ENCODE measurements at regions not wholly inside any gene's neighbourhood (a gene's known extent, or its start where the extent isn't known, plus 50 kb on each side); places are given as distances from the start of the nearest gene placed in this dataset.

DNA sequence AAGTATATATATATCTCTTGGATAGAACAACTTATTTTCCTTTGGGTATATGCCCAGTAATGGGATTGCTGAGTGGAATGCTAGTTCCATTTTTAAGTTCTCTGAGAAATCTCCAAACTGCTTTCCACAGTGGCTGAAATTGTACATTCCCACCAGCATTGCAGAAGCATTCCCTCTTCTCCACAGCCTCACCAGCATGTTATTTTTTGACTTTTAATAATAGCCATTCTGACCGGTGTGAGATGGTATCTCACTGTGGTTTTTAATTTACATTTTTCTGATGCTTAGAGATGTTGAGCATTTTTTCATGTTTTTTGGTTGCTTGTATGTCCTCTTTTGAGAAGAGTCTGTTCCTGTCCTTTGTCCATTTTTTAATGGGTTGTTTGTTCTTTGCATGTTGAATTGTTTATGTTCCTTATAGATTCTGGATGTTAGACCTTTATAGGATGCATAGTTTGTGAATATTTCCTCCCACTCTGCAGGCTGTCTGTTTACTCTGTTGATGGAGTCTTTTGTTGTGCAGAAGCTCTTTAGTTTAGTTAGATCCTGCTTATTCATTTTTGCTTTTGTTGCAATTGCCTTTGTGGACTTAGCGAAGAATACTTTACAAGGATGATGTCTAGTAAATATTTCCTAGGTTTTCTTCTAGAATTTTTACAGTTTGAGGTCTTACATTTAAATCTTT, 82.7 kb upstream of the NR2F2 start:
- no peak overlapping the region for H3K27ac ChIP-seq
- H3K36me3 ChIP-seq: peaks cover 0 to 7% (median 0%) of the 10 kb centered on the region in 4 donors
- TF ChIP-seq, protein P1, sequence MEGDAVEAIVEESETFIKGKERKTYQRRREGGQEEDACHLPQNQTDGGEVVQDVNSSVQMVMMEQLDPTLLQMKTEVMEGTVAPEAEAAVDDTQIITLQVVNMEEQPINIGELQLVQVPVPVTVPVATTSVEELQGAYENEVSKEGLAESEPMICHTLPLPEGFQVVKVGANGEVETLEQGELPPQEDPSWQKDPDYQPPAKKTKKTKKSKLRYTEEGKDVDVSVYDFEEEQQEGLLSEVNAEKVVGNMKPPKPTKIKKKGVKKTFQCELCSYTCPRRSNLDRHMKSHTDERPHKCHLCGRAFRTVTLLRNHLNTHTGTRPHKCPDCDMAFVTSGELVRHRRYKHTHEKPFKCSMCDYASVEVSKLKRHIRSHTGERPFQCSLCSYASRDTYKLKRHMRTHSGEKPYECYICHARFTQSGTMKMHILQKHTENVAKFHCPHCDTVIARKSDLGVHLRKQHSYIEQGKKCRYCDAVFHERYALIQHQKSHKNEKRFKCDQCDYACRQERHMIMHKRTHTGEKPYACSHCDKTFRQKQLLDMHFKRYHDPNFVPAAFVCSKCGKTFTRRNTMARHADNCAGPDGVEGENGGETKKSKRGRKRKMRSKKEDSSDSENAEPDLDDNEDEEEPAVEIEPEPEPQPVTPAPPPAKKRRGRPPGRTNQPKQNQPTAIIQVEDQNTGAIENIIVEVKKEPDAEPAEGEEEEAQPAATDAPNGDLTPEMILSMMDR (IDR thresholded peaks at IDR 0.05): no peak
- TF ChIP-seq EP300 (IDR thresholded peaks at IDR 0.05) (no peak), POLR2AphosphoS5 (IDR thresholded peaks at IDR 0.05) (no peak), POLR2A (IDR thresholded peaks at IDR 0.05) (no peak)
- WGBS, 2 donors: 84 to 88% methylated on average over 2 of the region's 2 CpGs
- H3K4me1 ChIP-seq: no peaks in the 10 kb centered on the region
- no peak for DNase-seq
- intact Hi-C loops (cut with DNase I): no loop called here
- H3K4me3 ChIP-seq: no peak overlapping the region
- no peaks in the 10 kb centered on the region for H3K9me3 ChIP-seq
- H3K27me3 ChIP-seq: no peaks in the 10 kb centered on the region

- 71 to 88% methylated on average over 5 of the region's 5 CpGs for WGBS, 2 donors
- H3K9me3 ChIP-seq: no peaks in the 10 kb centered on the region
- H3K4me1 ChIP-seq: no peaks in the 10 kb centered on the region
- H3K4me3 ChIP-seq: no peak overlapping the region
- TF ChIP-seq POLR2AphosphoS5 (IDR thresholded peaks at IDR 0.05) (no peak), EP300 (IDR thresholded peaks at IDR 0.05) (no peak), POLR2A (IDR thresholded peaks at IDR 0.05) (no peak)
- TF ChIP-seq, protein P1 (IDR thresholded peaks at IDR 0.05): no peak
- H3K36me3 ChIP-seq: peaks cover 0 to 7% (median 0%) of the 10 kb centered on the region in 4 donors
- no peak for DNase-seq
- intact Hi-C loops (cut with DNase I): no loop called here
- no peaks in the 10 kb centered on the region for H3K27me3 ChIP-seq
- no peak overlapping the region for H3K27ac ChIP-seq
Observed at GRCh38 chr15:96252148-96252547, 78.4 kb upstream of the NR2F2 start.

DNA sequence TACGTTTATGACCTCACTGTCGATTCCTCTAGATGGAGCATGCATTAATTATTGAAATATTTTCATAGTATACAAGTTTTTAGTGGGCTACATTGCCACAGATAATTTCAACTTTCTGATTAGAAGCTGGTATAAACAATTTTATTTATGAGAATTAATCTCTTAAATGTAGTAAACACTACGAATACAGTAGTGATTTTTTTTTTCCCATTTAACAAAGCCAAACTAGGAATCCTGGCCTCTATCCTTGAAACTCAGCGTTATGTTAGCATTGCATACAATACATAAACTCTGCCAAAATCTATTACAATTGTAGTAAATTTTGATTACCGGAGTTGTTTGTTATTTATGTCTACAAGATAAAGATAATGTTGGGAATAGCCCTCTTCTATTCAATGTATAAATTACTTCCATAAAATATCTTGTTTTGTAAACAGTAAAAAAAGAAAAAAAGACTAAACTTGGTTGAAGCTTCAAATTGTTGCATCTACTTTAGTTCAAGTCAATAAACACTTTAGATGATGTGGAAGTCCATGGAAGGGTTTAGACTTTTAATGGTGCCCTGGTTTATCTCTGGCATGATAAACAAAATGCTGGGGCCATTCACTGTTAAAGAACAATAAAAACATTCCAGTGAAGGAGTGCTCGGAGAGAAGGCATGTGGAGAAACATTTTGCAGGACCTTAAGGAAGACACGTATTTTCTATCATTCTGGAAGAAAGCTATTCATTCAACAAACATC, 77.3 kb upstream of the NR2F2 start:
- no peak for TF ChIP-seq POLR2AphosphoS5 (IDR thresholded peaks at IDR 0.05)
- TF ChIP-seq, protein P1 (IDR thresholded peaks at IDR 0.05): no peak
- TF ChIP-seq EP300 (IDR thresholded peaks at IDR 0.05): no peak
- no peak for TF ChIP-seq POLR2A (IDR thresholded peaks at IDR 0.05)
- Histone ChIP-seq H3K4me3 (no peak overlapping the region), H3K4me1 (no peaks in the 10 kb centered on the region), H3K36me3 (peaks cover 0 to 7% (median 0%) of the 10 kb centered on the region in 4 donors), H3K27ac (no peak overlapping the region), H3K9me3 (no peaks in the 10 kb centered on the region), H3K27me3 (no peaks in the 10 kb centered on the region)
- WGBS, 2 donors: 41 to 59% methylated on average over 7 of the region's 7 CpGs
- DNase-seq: no peak
- intact Hi-C loops (cut with DNase I): no loop called here

- intact Hi-C loops (cut with DNase I): no loop called here
- H3K36me3 ChIP-seq: peaks cover 0 to 7% (median 0%) of the 10 kb centered on the region in 4 donors
- H3K27ac ChIP-seq: no peak overlapping the region
- no peak overlapping the region for H3K4me3 ChIP-seq
- no peak for DNase-seq
- 90% methylated on average over 6 of the region's 6 CpGs for WGBS, 2 donors
- H3K4me1 ChIP-seq: no peaks in the 10 kb centered on the region
- no peaks in the 10 kb centered on the region for H3K9me3 ChIP-seq
- H3K27me3 ChIP-seq: no peaks in the 10 kb centered on the region
- TF ChIP-seq EP300 (IDR thresholded peaks at IDR 0.05) (no peak), POLR2AphosphoS5 (IDR thresholded peaks at IDR 0.05) (no peak), POLR2A (IDR thresholded peaks at IDR 0.05) (no peak)
- TF ChIP-seq, protein P1 (IDR thresholded peaks at IDR 0.05): no peak
Observed at GRCh38 chr15:96254173-96254572, 76.3 kb upstream of the NR2F2 start.
